Glutamatergic neuron (in vitro differentiated cells): ENCODE measurements at regions not wholly inside any gene's neighbourhood (a gene's known extent, or its start where the extent isn't known, plus 50 kb on each side); places are given as distances from the start of the nearest gene placed in this dataset.

Experiments
- DNase-seq: peaks from one replicate; pipeline ENCODE4 v3.0.0; 2022
- H3K27ac Mint-ChIP-seq: one replicate; pipeline ENCODE4 v1.8.0; 2020; ENCODE audit warnings: mild to moderate bottlenecking, mixed read lengths, inconsistent platforms; ENCODE audit not compliant: unreplicated experiment
- H3K27me3 Mint-ChIP-seq: one replicate; pipeline ENCODE4 v1.8.0; 2020; ENCODE audit warnings: mild to moderate bottlenecking, moderate library complexity, mixed read lengths, inconsistent platforms; ENCODE audit not compliant: unreplicated experiment
- H3K36me3 Mint-ChIP-seq: one replicate; pipeline ENCODE4 v1.8.0; 2020; ENCODE audit warnings: mild to moderate bottlenecking, mixed read lengths, inconsistent platforms; ENCODE audit not compliant: unreplicated experiment
- H3K4me1 Mint-ChIP-seq: one replicate; pipeline ENCODE4 v1.8.0; 2020; ENCODE audit warnings: mild to moderate bottlenecking, low read depth, mixed read lengths, inconsistent platforms; ENCODE audit not compliant: unreplicated experiment
- H3K4me3 Mint-ChIP-seq: one replicate; pipeline ENCODE4 v1.8.0; 2020; ENCODE audit warnings: mild to moderate bottlenecking, mixed read lengths, inconsistent platforms; ENCODE audit not compliant: unreplicated experiment
- H3K9me3 Mint-ChIP-seq: one replicate; pipeline ENCODE4 v1.8.0; 2020; ENCODE audit warnings: mild to moderate bottlenecking, moderate library complexity, mixed read lengths, inconsistent platforms; ENCODE audit not compliant: unreplicated experiment
- TF ChIP-seq, protein P1 (sequence below): fragments of 200-600 bp; sonication (generic); IDR thresholded peaks from one replicate; pipeline ENCODE4 v1.5.0; 2021; ENCODE audit not compliant: partially characterized antibody, unreplicated experiment

DNA sequence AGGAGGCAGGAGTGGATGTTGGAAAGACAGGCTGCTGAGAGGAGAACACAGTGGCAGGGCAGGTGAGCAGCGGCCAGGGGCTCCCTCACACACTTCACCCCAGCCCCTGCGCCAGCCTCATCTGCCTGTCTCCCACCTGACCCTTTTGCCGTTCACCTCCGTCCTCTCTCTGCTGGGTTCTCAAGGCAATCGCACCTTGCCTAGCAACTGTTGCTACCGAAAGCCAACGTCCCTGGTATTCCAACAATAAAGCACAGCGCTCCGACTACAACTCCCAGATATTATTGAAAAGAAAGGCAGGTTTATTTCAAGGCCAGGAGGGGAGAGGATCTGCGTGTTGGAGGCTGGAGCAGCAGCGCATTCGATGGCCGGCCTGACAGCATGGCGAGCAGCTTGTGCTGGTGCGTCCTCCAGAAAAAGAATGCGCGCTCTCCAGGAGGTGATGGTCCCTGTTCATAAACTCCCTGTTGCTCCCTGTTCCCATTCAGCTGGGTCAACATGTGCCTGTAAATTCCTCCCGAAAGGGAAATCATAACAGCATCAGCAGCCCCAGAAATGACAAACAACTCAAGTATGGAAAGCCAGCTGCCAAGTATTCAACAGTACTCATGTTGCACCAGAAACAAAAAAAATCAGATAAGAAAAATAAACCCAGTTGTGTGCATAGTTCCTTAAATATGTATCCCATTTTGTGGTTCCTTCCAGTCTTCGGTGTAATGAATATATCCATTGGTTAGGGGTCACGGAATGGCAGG is 153.0 kb upstream of the DIO3 start:
- Mint-ChIP-seq H3K27me3 (peaks cover 1% of the 10 kb centered on the region), H3K4me1 (no peaks in the 10 kb centered on the region), H3K27ac (no peak overlapping the region), H3K9me3 (peaks cover 2% of the 10 kb centered on the region), H3K4me3 (no peak overlapping the region), H3K36me3 (no peaks in the 10 kb centered on the region)
- TF ChIP-seq, protein P1, sequence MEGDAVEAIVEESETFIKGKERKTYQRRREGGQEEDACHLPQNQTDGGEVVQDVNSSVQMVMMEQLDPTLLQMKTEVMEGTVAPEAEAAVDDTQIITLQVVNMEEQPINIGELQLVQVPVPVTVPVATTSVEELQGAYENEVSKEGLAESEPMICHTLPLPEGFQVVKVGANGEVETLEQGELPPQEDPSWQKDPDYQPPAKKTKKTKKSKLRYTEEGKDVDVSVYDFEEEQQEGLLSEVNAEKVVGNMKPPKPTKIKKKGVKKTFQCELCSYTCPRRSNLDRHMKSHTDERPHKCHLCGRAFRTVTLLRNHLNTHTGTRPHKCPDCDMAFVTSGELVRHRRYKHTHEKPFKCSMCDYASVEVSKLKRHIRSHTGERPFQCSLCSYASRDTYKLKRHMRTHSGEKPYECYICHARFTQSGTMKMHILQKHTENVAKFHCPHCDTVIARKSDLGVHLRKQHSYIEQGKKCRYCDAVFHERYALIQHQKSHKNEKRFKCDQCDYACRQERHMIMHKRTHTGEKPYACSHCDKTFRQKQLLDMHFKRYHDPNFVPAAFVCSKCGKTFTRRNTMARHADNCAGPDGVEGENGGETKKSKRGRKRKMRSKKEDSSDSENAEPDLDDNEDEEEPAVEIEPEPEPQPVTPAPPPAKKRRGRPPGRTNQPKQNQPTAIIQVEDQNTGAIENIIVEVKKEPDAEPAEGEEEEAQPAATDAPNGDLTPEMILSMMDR = no peak
- DNase-seq = no peak

DNA sequence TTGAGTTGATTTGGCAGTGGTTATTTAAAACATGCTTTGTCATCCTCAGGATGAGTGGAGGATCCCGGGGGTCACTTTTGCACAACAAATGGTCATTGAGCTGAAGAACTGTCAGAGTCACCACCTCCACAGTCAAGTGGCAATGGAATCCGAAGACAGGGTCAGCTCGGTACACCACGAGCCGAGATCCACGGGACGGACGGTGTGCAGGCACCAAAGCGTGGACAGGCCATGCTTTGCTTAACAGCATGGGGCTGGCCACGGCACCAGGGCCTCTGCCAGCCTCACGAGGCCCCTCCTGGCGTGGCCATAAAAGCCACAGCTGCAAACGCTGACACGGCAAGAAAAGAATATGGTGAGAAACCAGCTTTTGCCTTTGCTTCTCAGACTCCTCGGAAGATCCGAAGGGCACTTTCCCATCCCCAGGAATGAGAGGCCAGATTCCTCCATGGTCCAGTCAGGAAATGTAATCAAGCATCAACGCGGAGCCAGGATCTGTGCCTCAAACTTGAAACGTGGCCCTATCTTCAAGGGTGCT is 152.2 kb upstream of the DIO3 start:
- Mint-ChIP-seq H3K4me1 (no peaks in the 10 kb centered on the region), H3K27me3 (no peaks in the 10 kb centered on the region), H3K36me3 (no peaks in the 10 kb centered on the region), H3K4me3 (no peak overlapping the region), H3K9me3 (peaks cover 2% of the 10 kb centered on the region), H3K27ac (no peak overlapping the region)
- DNase-seq = no peak
- TF ChIP-seq, protein P1 = no peak

DNA sequence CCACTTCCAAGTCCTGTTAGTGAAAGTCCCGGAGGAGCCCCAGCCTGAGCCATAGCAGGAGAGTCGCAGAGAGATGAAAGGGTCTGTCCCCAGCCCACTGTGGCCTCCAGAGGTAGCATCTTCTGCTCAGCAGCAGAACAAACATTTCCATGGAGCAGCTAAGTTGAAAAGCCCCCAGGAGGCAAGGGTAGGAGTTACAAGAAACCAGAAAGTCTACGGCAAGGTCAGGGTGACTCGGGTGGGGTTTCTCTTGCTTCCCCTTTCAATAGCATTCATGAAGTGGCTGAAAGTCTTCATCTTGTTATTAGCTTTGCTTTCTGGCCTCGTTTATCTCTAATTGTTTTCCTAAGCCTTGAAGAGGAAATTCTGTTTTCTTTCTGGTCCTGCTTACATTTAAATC is 151.2 kb upstream of the DIO3 start:
- TF ChIP-seq, protein P1 = no peak
- H3K4me3 Mint-ChIP-seq = no peak overlapping the region
- H3K27ac Mint-ChIP-seq = no peak overlapping the region
- DNase-seq = no peak
- H3K9me3 Mint-ChIP-seq = peaks cover 2% of the 10 kb centered on the region
- no peaks in the 10 kb centered on the region for H3K27me3 Mint-ChIP-seq
- H3K4me1 Mint-ChIP-seq = no peaks in the 10 kb centered on the region
- H3K36me3 Mint-ChIP-seq = no peaks in the 10 kb centered on the region

DNA sequence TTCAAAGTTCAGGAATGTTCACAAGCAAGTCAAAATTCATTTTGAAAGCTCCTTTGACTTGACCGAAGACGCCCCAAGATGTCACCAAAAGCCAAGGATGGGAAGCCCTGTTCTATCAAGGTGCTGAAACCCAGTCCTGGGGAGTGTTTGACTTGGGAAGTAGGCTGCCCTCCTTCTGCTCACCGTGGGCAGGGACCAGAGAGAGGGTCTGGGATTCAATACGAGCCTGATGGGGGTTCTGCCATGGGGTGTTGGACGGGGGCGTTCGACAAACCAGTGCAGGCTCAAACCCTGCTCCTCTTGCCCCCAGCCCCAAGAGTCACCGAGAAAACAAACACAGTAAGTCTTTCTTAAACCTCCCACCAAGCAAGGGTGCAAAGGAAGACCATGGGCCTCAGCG is 150.1 kb upstream of the DIO3 start:
- Mint-ChIP-seq H3K27me3 (no peaks in the 10 kb centered on the region), H3K36me3 (no peaks in the 10 kb centered on the region), H3K4me3 (no peak overlapping the region), H3K4me1 (no peaks in the 10 kb centered on the region), H3K27ac (no peak overlapping the region), H3K9me3 (peaks cover 2% of the 10 kb centered on the region)
- DNase-seq = no peak
- TF ChIP-seq, protein P1 = no peak

DNA sequence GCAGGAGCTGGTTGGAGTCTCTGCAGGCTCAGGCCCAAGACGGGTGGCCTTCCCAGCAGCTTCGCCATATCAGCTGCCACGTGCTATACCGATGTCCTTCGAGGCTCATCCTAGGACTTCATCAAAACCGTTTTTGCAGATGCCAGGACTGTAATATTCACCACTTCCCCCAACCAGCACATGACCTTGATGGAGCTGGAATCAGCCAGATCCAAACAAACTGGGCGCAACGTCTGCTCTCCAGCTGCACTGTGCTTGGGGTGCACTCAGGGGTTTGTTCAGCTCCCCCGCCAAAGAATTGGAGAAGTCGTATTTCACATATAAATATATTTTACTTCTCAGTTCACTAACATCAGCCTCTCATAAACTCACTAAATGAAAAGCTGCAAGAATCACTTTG is 149.5 kb upstream of the DIO3 start:
- no peaks in the 10 kb centered on the region for H3K4me1 Mint-ChIP-seq
- no peaks in the 10 kb centered on the region for H3K36me3 Mint-ChIP-seq
- TF ChIP-seq, protein P1 = no peak
- no peak for DNase-seq
- no peak overlapping the region for H3K27ac Mint-ChIP-seq
- peaks cover 2% of the 10 kb centered on the region for H3K9me3 Mint-ChIP-seq
- no peak overlapping the region for H3K4me3 Mint-ChIP-seq
- H3K27me3 Mint-ChIP-seq = no peaks in the 10 kb centered on the region
